ENCODE measurements at regions not wholly inside any gene's neighbourhood (a gene's known extent, or its start where the extent isn't known, plus 50 kb on each side); places are given as distances from the start of the nearest gene placed in this dataset.

- Histone ChIP-seq H3K27me3 (no peaks in the 10 kb centered on the region), H3K27ac (no peak overlapping the region), H3K36me3 (no peaks in the 10 kb centered on the region), H3K4me3 (no peak overlapping the region), H3K9me3 (no peaks in the 10 kb centered on the region), H3K4me1 (no peaks in the 10 kb centered on the region)
- TF ChIP-seq CTCF (IDR thresholded peaks at IDR 0.05) (no peak), POLR2AphosphoS5 (IDR thresholded peaks at IDR 0.05; ENCODE audit: insufficient read depth in 1 of 2, low read depth in 1 of 2) (no peak), POLR2A (IDR thresholded peaks at IDR 0.05) (no peak)
- no peak for DNase-seq (ENCODE audit: extremely low spot score in 2 of 2)
- intact Hi-C loops (cut with DNase I) = no loop called here
Observed at GRCh38 chr10:47116445-47116844, 183.6 kb upstream of the GDF10 start.

GRCh38 chr10:47118326-47118725, 181.7 kb upstream of the GDF10 start:
- intact Hi-C loops (cut with DNase I) = no loop called here
- Histone ChIP-seq H3K4me3 (no peak overlapping the region), H3K4me1 (no peaks in the 10 kb centered on the region), H3K27ac (no peak overlapping the region), H3K9me3 (no peaks in the 10 kb centered on the region), H3K27me3 (no peaks in the 10 kb centered on the region), H3K36me3 (no peaks in the 10 kb centered on the region)
- DNase-seq (ENCODE audit: extremely low spot score in 2 of 2) = peak in 1 of 2 donors; percentile 64
- no peak for TF ChIP-seq POLR2AphosphoS5 (IDR thresholded peaks at IDR 0.05; ENCODE audit: insufficient read depth in 1 of 2, low read depth in 1 of 2)
- no peak for TF ChIP-seq CTCF (IDR thresholded peaks at IDR 0.05)

- DNase-seq (ENCODE audit: extremely low spot score in 2 of 2) = no peak
- intact Hi-C loops (cut with DNase I) = no loop called here
- no peaks in the 10 kb centered on the region for H3K9me3 ChIP-seq
- no peak for TF ChIP-seq CTCF (IDR thresholded peaks at IDR 0.05)
- TF ChIP-seq POLR2A (IDR thresholded peaks at IDR 0.05) = no peak
- no peak overlapping the region for H3K27ac ChIP-seq
- H3K4me3 ChIP-seq = no peak overlapping the region
- no peaks in the 10 kb centered on the region for H3K4me1 ChIP-seq
- H3K27me3 ChIP-seq = no peaks in the 10 kb centered on the region
- H3K36me3 ChIP-seq = no peaks in the 10 kb centered on the region
Observed at GRCh38 chr10:47121336-47121735, 178.7 kb upstream of the GDF10 start.

GRCh38 chr10:47123716-47124288, 176.2 kb upstream of the GDF10 start:
- Histone ChIP-seq H3K27ac (no peak overlapping the region), H3K36me3 (no peaks in the 10 kb centered on the region), H3K4me1 (no peaks in the 10 kb centered on the region), H3K27me3 (no peaks in the 10 kb centered on the region), H3K9me3 (no peaks in the 10 kb centered on the region), H3K4me3 (no peak overlapping the region)
- TF ChIP-seq POLR2AphosphoS5 (IDR thresholded peaks at IDR 0.05; ENCODE audit: insufficient read depth in 1 of 2, low read depth in 1 of 2) (no peak), POLR2A (IDR thresholded peaks at IDR 0.05) (no peak), CTCF (IDR thresholded peaks at IDR 0.05) (no peak)
- peak in 1 of 2 donors; percentile 85 for DNase-seq (ENCODE audit: extremely low spot score in 2 of 2)
- intact Hi-C loops (cut with DNase I) = no loop called here

GRCh38 chr10:47127188-47127785, 172.7 kb upstream of the GDF10 start:
- no peaks in the 10 kb centered on the region for H3K9me3 ChIP-seq
- peak; percentile 40 to 56 for DNase-seq (ENCODE audit: extremely low spot score in 2 of 2)

More at GRCh38 chr10:47127188-47127785, 172.7 kb upstream of the GDF10 start:
- Histone ChIP-seq H3K4me1 (no peaks in the 10 kb centered on the region), H3K36me3 (no peaks in the 10 kb centered on the region), H3K27ac (no peak overlapping the region), H3K27me3 (no peaks in the 10 kb centered on the region), H3K4me3 (no peak overlapping the region)
- no peak for TF ChIP-seq POLR2AphosphoS5 (IDR thresholded peaks at IDR 0.05; ENCODE audit: insufficient read depth in 1 of 2, low read depth in 1 of 2)
- TF ChIP-seq POLR2A (IDR thresholded peaks at IDR 0.05) = no peak
- TF ChIP-seq CTCF (IDR thresholded peaks at IDR 0.05) = no peak
- intact Hi-C loops (cut with DNase I) = no loop called here

Measured in vagina (tissue), 2 donors.